Activated gamma-delta T cell treated with Interleukin-2 at 50 U/mL for 16 hours (primary cell): ENCODE measurements at regions not wholly inside any gene's neighbourhood (a gene's known extent, or its start where the extent isn't known, plus 50 kb on each side); places are given as distances from the start of the nearest gene placed in this dataset.

Experiments
- DNase-seq: peaks from one replicate; pipeline ENCODE4 v3.0.0-alpha.2; 2020

GRCh38 chr19:30672926-30673325, 300.7 kb downstream of the ZNF536 start:
- no peak for DNase-seq

- no peak for DNase-seq
Measured at GRCh38 chr19:30671622-30672051, 299.5 kb downstream of the ZNF536 start.

- no peak for DNase-seq
Measured at GRCh38 chr19:30671367-30671619, 299.1 kb downstream of the ZNF536 start.

GRCh38 chr19:30670562-30671366, 298.6 kb downstream of the ZNF536 start:
- DNase-seq: no peak

GRCh38 chr19:30670011-30670329, 297.8 kb downstream of the ZNF536 start:
- DNase-seq: no peak

GRCh38 chr19:30669329-30670010, 297.3 kb downstream of the ZNF536 start:
- peak; percentile 30 for DNase-seq

GRCh38 chr19:30668521-30669155, 296.5 kb downstream of the ZNF536 start:
- no peak for DNase-seq

GRCh38 chr19:30667746-30668145, 295.6 kb downstream of the ZNF536 start:
- DNase-seq: no peak

GRCh38 chr19:30667227-30667626, 295.0 kb downstream of the ZNF536 start:
- no peak for DNase-seq

- DNase-seq: peak; percentile 36
Measured at GRCh38 chr19:30666301-30666803, 294.2 kb downstream of the ZNF536 start.

- DNase-seq: no peak
Measured at GRCh38 chr19:30665449-30665848, 293.3 kb downstream of the ZNF536 start.

GRCh38 chr19:30663611-30664174, 291.5 kb downstream of the ZNF536 start:
- DNase-seq: no peak

GRCh38 chr19:30662211-30662861, 290.2 kb downstream of the ZNF536 start:
- no peak for DNase-seq

GRCh38 chr19:30659638-30660037, 287.5 kb downstream of the ZNF536 start:
- DNase-seq: no peak

GRCh38 chr19:30656520-30657100, 284.4 kb downstream of the ZNF536 start:
- no peak for DNase-seq

GRCh38 chr19:30653646-30654386, 281.6 kb downstream of the ZNF536 start:
- DNase-seq: no peak

- DNase-seq: no peak
Measured at GRCh38 chr19:30652751-30653150, 280.6 kb downstream of the ZNF536 start.

GRCh38 chr19:30651691-30652090, 279.5 kb downstream of the ZNF536 start:
- no peak for DNase-seq

GRCh38 chr19:30651066-30651465, 278.9 kb downstream of the ZNF536 start:
- DNase-seq: no peak

- DNase-seq: no peak
Measured at GRCh38 chr19:30649934-30650614, 277.9 kb downstream of the ZNF536 start.
